ENCODE measurements at regions not wholly inside any gene's neighbourhood (a gene's known extent, or its start where the extent isn't known, plus 50 kb on each side); places are given as distances from the start of the nearest gene placed in this dataset.
A peak's percentile ranks its signal among the peaks of the same experiment; 100 is the strongest.

DNA sequence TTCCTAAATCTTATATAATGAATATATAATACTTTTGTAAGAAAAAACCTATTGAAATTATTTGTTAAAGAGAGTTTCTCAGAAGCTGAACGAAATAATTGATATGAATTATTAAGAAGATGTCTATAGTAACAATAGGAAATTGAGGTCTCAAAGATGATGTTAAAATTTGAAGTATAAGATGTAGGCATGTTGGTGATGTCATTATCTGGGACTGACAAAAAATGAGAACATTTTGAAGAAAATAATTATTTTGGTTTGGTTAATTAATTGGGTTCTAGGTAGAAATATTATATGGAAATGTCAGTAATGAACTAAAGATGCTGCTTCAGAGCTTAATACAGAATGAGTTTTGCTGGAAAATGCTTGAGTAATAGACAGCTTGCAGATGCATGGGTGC, 501.4 kb upstream of the ST8SIA4 start:
- Mint-ChIP-seq H3K9me3 (ENCODE audit: low read depth) (no peaks in the 10 kb centered on the region), H3K36me3 (ENCODE audit: low read depth) (no peaks in the 10 kb centered on the region), H3K27me3 (peaks cover 2% of the 10 kb centered on the region), H3K4me3 (no peak overlapping the region), H3K27ac (no peak overlapping the region), H3K4me1 (no peaks in the 10 kb centered on the region)
- ChIA-PET CTCF (interaction anchor here (1.1 kb wide), 1 partner anchor 14 kb away, joined by 3 read pairs; no protein-coding TSS in a partner anchor), POLR2A (no interaction called here)
- intact Hi-C loops (cut with DNase I, micrococcal nuclease), result no loop called here
- DNase-seq (no peak), ATAC-seq (no peak)

DNA sequence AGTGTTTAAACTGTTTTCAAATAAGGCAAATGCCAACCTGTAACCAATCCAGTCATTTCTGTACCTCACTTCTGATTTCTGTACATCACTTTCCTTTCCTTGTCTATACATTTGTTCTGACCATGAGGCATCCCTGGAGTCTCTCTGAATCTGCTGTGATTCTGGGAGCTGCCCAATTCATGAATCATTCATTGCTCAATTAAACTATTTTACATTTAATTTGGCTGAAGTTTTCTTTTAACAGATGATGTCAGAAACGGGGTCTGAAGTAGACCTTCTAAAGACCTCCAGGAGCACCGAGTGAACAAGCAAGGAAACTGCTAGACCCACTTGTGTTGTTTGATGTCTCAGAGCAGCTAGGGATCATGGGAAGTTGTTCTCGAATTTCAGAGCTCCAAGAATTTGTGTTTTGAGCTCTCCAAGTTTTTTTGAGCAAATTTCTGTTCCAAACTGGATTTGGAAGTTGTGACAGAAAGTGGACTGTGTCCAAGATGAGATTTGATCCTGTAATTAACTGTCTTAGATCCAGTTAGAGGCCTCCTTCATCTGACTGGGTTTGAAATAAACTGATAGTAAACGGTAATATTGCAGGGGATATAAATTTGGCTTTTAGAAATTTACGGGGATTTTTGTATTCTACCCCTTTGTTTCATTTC, 490.8 kb upstream of the ST8SIA4 start:
- ChIA-PET CTCF (interaction anchor here (0.7 kb wide), 1 partner anchor 46 kb away, joined by 3 read pairs; no protein-coding TSS in a partner anchor), POLR2A (no interaction called here)
- H3K9me3 Mint-ChIP-seq (ENCODE audit: low read depth), result no peaks in the 10 kb centered on the region
- ATAC-seq (no peak), DNase-seq (no peak)
- intact Hi-C loops (cut with DNase I, micrococcal nuclease), result loop anchor here in 1 of 2 experiments (5.0 kb wide), 1 partner anchor 917 kb away; no protein-coding TSS in a partner anchor
- no peak overlapping the region for H3K4me3 Mint-ChIP-seq
- H3K4me1 Mint-ChIP-seq, result no peaks in the 10 kb centered on the region
- peaks cover 2% of the 10 kb centered on the region for H3K27me3 Mint-ChIP-seq
- H3K27ac Mint-ChIP-seq, result no peak overlapping the region
- H3K36me3 Mint-ChIP-seq (ENCODE audit: low read depth), result no peaks in the 10 kb centered on the region

- ChIA-PET POLR2A (interaction anchor here (0.7 kb wide), 1 partner anchor 539 kb away, joined by 3 read pairs; no protein-coding TSS in a partner anchor), CTCF (interaction anchor here (0.6 to 1.6 kb wide), 7 partner anchors 12 to 968 kb away, joined by 3 to 5 read pairs (median 3); no protein-coding TSS in a partner anchor)
- H3K36me3 Mint-ChIP-seq (ENCODE audit: low read depth), result no peaks in the 10 kb centered on the region
- H3K4me1 Mint-ChIP-seq, result no peaks in the 10 kb centered on the region
- no peak overlapping the region for H3K4me3 Mint-ChIP-seq
- ATAC-seq, result no peak
- peaks cover 4% of the 10 kb centered on the region for H3K27me3 Mint-ChIP-seq
- no peak overlapping the region for H3K27ac Mint-ChIP-seq
- peak; percentile 8 for DNase-seq
- intact Hi-C loops (cut with DNase I, micrococcal nuclease), result loop anchor here (1.0 to 5.0 kb wide), 5 partner anchors 767 to 960 kb away; no protein-coding TSS in a partner anchor
- H3K9me3 Mint-ChIP-seq (ENCODE audit: low read depth), result no peaks in the 10 kb centered on the region
Measured at GRCh38 chr5:101390151-101390908, 487.2 kb upstream of the ST8SIA4 start.

DNA sequence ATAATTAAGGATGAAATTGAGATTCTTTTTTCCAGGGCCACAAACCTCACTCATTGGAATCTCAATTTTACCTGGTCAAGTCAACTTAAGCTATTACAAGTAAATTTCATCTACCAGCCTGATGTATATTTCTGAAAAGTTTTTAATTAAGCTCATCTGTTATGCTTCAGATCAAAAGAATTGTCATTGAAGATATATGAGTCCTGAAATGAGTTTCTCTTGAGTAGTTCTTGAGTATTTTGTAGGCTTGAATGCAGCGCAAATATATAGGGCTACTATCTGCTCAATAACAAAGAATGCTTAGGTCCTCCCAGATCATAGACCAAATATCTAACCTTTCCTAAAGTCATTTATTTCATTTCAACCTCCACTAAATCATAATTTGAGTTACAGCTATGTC, 482.2 kb upstream of the ST8SIA4 start:
- Mint-ChIP-seq H3K36me3 (ENCODE audit: low read depth) (no peaks in the 10 kb centered on the region), H3K4me1 (no peaks in the 10 kb centered on the region), H3K27ac (no peak overlapping the region), H3K4me3 (no peak overlapping the region), H3K9me3 (ENCODE audit: low read depth) (no peaks in the 10 kb centered on the region), H3K27me3 (peaks cover 11% of the 10 kb centered on the region)
- ATAC-seq, result no peak
- ChIA-PET CTCF (no interaction called here), POLR2A (no interaction called here)
- intact Hi-C loops (cut with DNase I, micrococcal nuclease), result no loop called here
- no peak for DNase-seq

- Mint-ChIP-seq H3K9me3 (ENCODE audit: low read depth) (no peaks in the 10 kb centered on the region), H3K36me3 (ENCODE audit: low read depth) (no peaks in the 10 kb centered on the region)
Measured at GRCh38 chr5:101370181-101370580, 467.1 kb upstream of the ST8SIA4 start.

DNA sequence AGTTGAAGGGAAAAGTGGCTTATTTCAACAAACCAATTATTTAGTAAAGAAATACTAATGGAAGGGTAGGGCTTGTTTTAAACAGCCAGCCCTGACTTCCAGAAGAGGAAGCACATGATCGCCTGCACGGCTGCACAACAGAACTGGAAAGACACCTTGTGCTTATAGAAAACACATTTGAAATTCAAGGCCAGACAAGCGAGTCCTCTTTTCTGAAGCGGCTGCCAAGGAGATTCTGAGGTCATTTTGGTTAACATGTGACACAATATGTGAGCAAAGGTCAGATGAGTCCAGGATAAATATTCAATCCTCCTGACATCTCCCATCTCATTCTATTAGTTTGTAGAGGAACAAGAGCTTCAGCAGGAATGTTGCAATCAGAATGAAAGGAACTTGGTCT, 461.4 kb upstream of the ST8SIA4 start:
- intact Hi-C loops (cut with DNase I, micrococcal nuclease), result no loop called here
- Mint-ChIP-seq H3K36me3 (ENCODE audit: low read depth) (no peaks in the 10 kb centered on the region), H3K4me3 (no peak overlapping the region), H3K27ac (no peak overlapping the region), H3K27me3 (no peaks in the 10 kb centered on the region), H3K4me1 (no peaks in the 10 kb centered on the region), H3K9me3 (ENCODE audit: low read depth) (no peaks in the 10 kb centered on the region)
- POLR2A ChIA-PET, result no interaction called here
- CTCF ChIA-PET, result interaction anchor here (0.6 kb wide), 1 partner anchor 299 kb away, joined by 3 read pairs; no protein-coding TSS in a partner anchor
- ATAC-seq, result no peak
- no peak for DNase-seq

More at GRCh38 chr5:101370181-101370580, 467.1 kb upstream of the ST8SIA4 start:
- H3K27me3 Mint-ChIP-seq, result peaks cover 3% of the 10 kb centered on the region
- H3K4me3 Mint-ChIP-seq, result no peak overlapping the region
- no peak for ATAC-seq
- CTCF ChIA-PET, result no interaction called here
- intact Hi-C loops (cut with DNase I, micrococcal nuclease), result no loop called here
- DNase-seq, result no peak
- POLR2A ChIA-PET, result no interaction called here
- H3K4me1 Mint-ChIP-seq, result no peaks in the 10 kb centered on the region
- no peak overlapping the region for H3K27ac Mint-ChIP-seq

DNA sequence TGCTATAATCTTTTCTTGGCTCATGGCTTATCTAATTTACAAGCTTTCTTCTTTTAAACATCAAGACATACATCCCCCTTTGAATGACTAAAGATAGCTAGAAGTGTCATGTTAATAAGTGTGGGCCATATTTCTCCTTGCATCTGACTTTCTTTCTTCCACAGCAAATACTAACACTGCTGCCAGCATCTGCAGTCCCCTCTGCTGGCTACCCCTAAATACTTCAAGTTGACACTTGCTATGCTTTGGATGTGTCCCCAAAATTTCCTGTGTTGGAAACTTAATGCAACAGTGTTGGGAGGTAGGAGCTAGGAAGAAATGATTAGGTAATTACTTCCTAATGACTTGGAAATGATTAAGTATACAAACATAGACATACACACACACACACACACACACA, 459.0 kb upstream of the ST8SIA4 start:
- no peaks in the 10 kb centered on the region for H3K27me3 Mint-ChIP-seq
- H3K4me1 Mint-ChIP-seq, result no peaks in the 10 kb centered on the region
- CTCF ChIA-PET, result no interaction called here
- intact Hi-C loops (cut with DNase I, micrococcal nuclease), result no loop called here
- H3K9me3 Mint-ChIP-seq (ENCODE audit: low read depth), result no peaks in the 10 kb centered on the region
- H3K4me3 Mint-ChIP-seq, result no peak overlapping the region
- ATAC-seq (no peak), DNase-seq (no peak)
- no peaks in the 10 kb centered on the region for H3K36me3 Mint-ChIP-seq (ENCODE audit: low read depth)
- no peak overlapping the region for H3K27ac Mint-ChIP-seq
- POLR2A ChIA-PET, result no interaction called here

DNA sequence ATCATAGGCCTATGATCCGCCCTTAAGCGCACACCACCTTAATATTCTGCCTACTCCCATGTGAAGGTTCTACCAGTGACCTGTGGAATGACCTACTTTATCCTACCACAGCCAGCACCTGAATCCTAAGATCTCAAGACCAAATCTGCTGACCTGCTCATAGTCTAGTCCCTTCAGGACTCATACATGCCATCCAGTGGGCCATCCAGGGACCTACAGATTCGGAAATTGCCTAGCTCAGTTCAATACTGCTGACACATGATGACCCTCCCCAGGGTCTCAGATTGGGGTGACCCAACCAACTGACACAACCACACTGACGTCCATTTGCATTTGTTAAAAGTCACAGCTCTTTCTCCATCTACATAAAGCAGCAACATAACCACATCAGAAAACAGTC, 443.8 kb upstream of the ST8SIA4 start:
- H3K4me1 Mint-ChIP-seq, result no peaks in the 10 kb centered on the region
- H3K27ac Mint-ChIP-seq, result no peak overlapping the region
- intact Hi-C loops (cut with DNase I, micrococcal nuclease), result no loop called here
- no peak overlapping the region for H3K4me3 Mint-ChIP-seq
- H3K9me3 Mint-ChIP-seq (ENCODE audit: low read depth), result peaks cover 2% of the 10 kb centered on the region
- ChIA-PET CTCF (no interaction called here), POLR2A (no interaction called here)
- peaks cover 3% of the 10 kb centered on the region for H3K27me3 Mint-ChIP-seq
- no peak for ATAC-seq
- H3K36me3 Mint-ChIP-seq (ENCODE audit: low read depth), result no peaks in the 10 kb centered on the region
- no peak for DNase-seq

DNA sequence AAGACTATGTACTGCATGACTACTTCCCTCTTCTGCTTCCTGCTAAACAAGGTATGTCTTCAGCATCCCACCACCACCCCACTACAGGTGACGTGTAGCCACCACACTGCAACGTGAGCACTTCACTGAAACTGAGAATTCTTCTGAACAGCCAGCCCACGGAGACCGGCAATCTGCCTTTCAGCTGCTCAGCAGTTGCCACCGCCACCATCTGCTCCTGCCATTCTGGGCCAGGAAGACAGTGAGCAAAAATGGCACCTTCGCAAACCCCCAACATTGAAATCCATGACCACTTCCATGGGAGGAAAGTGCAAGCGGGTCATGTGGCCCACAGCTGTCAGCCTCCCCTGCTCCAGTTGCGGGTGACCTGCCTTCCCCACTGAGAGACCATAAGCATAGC, 443.4 kb upstream of the ST8SIA4 start:
- DNase-seq (no peak), ATAC-seq (no peak)
- ChIA-PET CTCF (no interaction called here), POLR2A (no interaction called here)
- Mint-ChIP-seq H3K4me1 (no peaks in the 10 kb centered on the region), H3K9me3 (ENCODE audit: low read depth) (peaks cover 2% of the 10 kb centered on the region), H3K27ac (no peak overlapping the region), H3K4me3 (no peak overlapping the region), H3K36me3 (ENCODE audit: low read depth) (no peaks in the 10 kb centered on the region), H3K27me3 (peaks cover 3% of the 10 kb centered on the region)
- intact Hi-C loops (cut with DNase I, micrococcal nuclease), result no loop called here

DNA sequence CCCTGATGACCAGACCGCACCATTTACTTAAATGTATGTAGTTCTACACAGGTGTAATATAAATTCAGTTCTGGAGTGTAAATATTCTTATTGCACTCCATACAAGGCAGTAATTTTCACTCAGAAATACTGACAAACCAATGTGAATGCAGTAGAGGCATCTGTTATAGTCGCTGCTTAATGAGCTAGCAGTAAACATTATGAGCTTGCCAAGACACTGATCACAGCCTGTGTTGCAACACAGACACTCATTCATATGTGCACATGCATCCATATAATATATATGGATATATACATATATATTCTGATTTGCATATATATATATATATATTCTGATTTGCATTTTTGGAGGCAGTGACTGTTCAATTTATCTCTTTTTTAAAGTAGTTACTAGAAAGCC, 435.1 kb upstream of the ST8SIA4 start:
- Mint-ChIP-seq H3K27me3 (no peaks in the 10 kb centered on the region), H3K27ac (no peak overlapping the region), H3K4me3 (no peak overlapping the region), H3K4me1 (no peaks in the 10 kb centered on the region), H3K36me3 (ENCODE audit: low read depth) (no peaks in the 10 kb centered on the region), H3K9me3 (ENCODE audit: low read depth) (no peaks in the 10 kb centered on the region)
- no peak for ATAC-seq
- ChIA-PET POLR2A (no interaction called here), CTCF (no interaction called here)
- DNase-seq, result no peak
- intact Hi-C loops (cut with DNase I, micrococcal nuclease), result no loop called here

GRCh38 chr5:101327816-101328215, 424.7 kb upstream of the ST8SIA4 start:
- ChIA-PET POLR2A (no interaction called here), CTCF (no interaction called here)
- no peak overlapping the region for H3K27ac Mint-ChIP-seq
- intact Hi-C loops (cut with DNase I, micrococcal nuclease), result no loop called here
- H3K4me1 Mint-ChIP-seq, result no peaks in the 10 kb centered on the region
- ATAC-seq (no peak), DNase-seq (no peak)
- H3K9me3 Mint-ChIP-seq (ENCODE audit: low read depth), result peaks cover 8% of the 10 kb centered on the region
- H3K4me3 Mint-ChIP-seq, result no peak overlapping the region
- H3K36me3 Mint-ChIP-seq (ENCODE audit: low read depth), result no peaks in the 10 kb centered on the region
- peaks cover 8% of the 10 kb centered on the region for H3K27me3 Mint-ChIP-seq

GRCh38 chr5:101326766-101327165, 423.7 kb upstream of the ST8SIA4 start:
- Mint-ChIP-seq H3K9me3 (ENCODE audit: low read depth) (peaks cover 8% of the 10 kb centered on the region), H3K4me1 (no peaks in the 10 kb centered on the region), H3K36me3 (ENCODE audit: low read depth) (no peaks in the 10 kb centered on the region), H3K4me3 (no peak overlapping the region), H3K27me3 (peaks cover 8% of the 10 kb centered on the region), H3K27ac (no peak overlapping the region)
- DNase-seq (no peak), ATAC-seq (no peak)
- intact Hi-C loops (cut with DNase I, micrococcal nuclease), result no loop called here
- CTCF ChIA-PET, result interaction anchor here (0.6 kb wide), 1 partner anchor 34 kb away, joined by 3 read pairs; no protein-coding TSS in a partner anchor
- POLR2A ChIA-PET, result no interaction called here

Measured in activated CD4-positive, alpha-beta T cell treated with anti-CD3 and anti-CD28 coated beads for 36 hours (primary cell).